Astrocyte (in vitro differentiated cells and primary cell): ENCODE measurements at regions not wholly inside any gene's neighbourhood (a gene's known extent, or its start where the extent isn't known, plus 50 kb on each side); places are given as distances from the start of the nearest gene placed in this dataset.

Experiments used
- DNase-seq: peaks from one replicate; pipeline ENCODE4 v3.0.0-alpha.2; 2010; ENCODE audit warnings: low read depth
- FAIRE-seq: peaks from 2 replicates; lab custom pipeline; 2011; peaks lifted over from hg19 to GRCh38; lab: Jason Lieb, UNC
- H2AFZ ChIP-seq: 2 replicates; pipeline ENCODE4 v1.6.0; 2012; ENCODE audit warnings: low read depth, low read length, inconsistent platforms
- H3K27ac ChIP-seq: 2 replicates; pipeline ENCODE4 v1.5.1; 2011; ENCODE audit warnings: low read depth, low read length, inconsistent platforms
- H3K27me3 ChIP-seq: 2 replicates; pipeline ENCODE4 v1.6.0; 2011; ENCODE audit warnings: low read length, inconsistent platforms; ENCODE audit not compliant: insufficient read depth
- H3K36me3 ChIP-seq: 2 replicates; pipeline ENCODE4 v1.5.1; 2011; ENCODE audit warnings: low read length, inconsistent platforms; ENCODE audit not compliant: insufficient read depth
- H3K4me1 ChIP-seq: 2 replicates; pipeline ENCODE4 v1.5.1; 2011; ENCODE audit warnings: low read length, inconsistent platforms; ENCODE audit not compliant: insufficient read depth
- H3K4me2 ChIP-seq: 2 replicates; pipeline ENCODE4 v1.6.0; 2012; ENCODE audit warnings: low read length, inconsistent platforms
- H3K4me3 ChIP-seq: 2 replicates; pipeline ENCODE4 v1.5.1; 2011; ENCODE audit warnings: low read depth, mild to moderate bottlenecking, low read length, inconsistent platforms; ENCODE audit not compliant: insufficient read depth
- H3K79me2 ChIP-seq: 2 replicates; pipeline ENCODE4 v1.6.0; 2012; ENCODE audit warnings: mild to moderate bottlenecking, low read length, inconsistent platforms; ENCODE audit not compliant: insufficient read depth
- H3K9ac ChIP-seq: 2 replicates; pipeline ENCODE4 v1.6.0; 2012; ENCODE audit warnings: mild to moderate bottlenecking, low read length, inconsistent platforms
- H3K9me3 ChIP-seq: 2 replicates; pipeline ENCODE4 v1.5.1; 2012; ENCODE audit warnings: low read depth, mild to moderate bottlenecking, low read length, inconsistent platforms; ENCODE audit not compliant: insufficient read depth
- H4K20me1 ChIP-seq: 2 replicates; pipeline ENCODE4 v1.6.0; 2012; ENCODE audit warnings: low read length, inconsistent platforms; ENCODE audit not compliant: insufficient read depth
- H3K27ac Mint-ChIP-seq: one replicate; pipeline ENCODE4 v1.8.0; 2021; ENCODE audit warnings: mild to moderate bottlenecking, mixed read lengths; ENCODE audit not compliant: unreplicated experiment
- H3K27me3 Mint-ChIP-seq: one replicate; pipeline ENCODE4 v1.8.0; 2021; ENCODE audit warnings: low read depth, mixed read lengths; ENCODE audit not compliant: unreplicated experiment
- H3K36me3 Mint-ChIP-seq: one replicate; pipeline ENCODE4 v1.8.0; 2021; ENCODE audit warnings: low read depth, mixed read lengths; ENCODE audit not compliant: unreplicated experiment
- H3K4me1 Mint-ChIP-seq: one replicate; pipeline ENCODE4 v1.8.0; 2021; ENCODE audit warnings: low read depth, mixed read lengths; ENCODE audit not compliant: unreplicated experiment
- H3K4me3 Mint-ChIP-seq: one replicate; pipeline ENCODE4 v1.8.0; 2021; ENCODE audit warnings: mild to moderate bottlenecking, moderate library complexity, mixed read lengths; ENCODE audit not compliant: unreplicated experiment
- H3K9me3 Mint-ChIP-seq: one replicate; pipeline ENCODE4 v1.8.0; 2021; ENCODE audit warnings: mild to moderate bottlenecking, mixed read lengths; ENCODE audit not compliant: unreplicated experiment
- EZH2 ChIP-seq: IDR thresholded peaks from 2 replicates; pipeline ENCODE4 v1.6.1; 2012; ENCODE audit warnings: mild to moderate bottlenecking, low read length, inconsistent platforms; ENCODE audit not compliant: insufficient read depth
- TF ChIP-seq, protein P1 (sequence below): IDR thresholded peaks from 2 replicates; pipeline ENCODE4 v1.5.1; 2011; ENCODE audit warnings: low read depth, mild to moderate bottlenecking, inconsistent platforms, low read length, moderate library complexity; ENCODE audit not compliant: insufficient read depth

DNA sequence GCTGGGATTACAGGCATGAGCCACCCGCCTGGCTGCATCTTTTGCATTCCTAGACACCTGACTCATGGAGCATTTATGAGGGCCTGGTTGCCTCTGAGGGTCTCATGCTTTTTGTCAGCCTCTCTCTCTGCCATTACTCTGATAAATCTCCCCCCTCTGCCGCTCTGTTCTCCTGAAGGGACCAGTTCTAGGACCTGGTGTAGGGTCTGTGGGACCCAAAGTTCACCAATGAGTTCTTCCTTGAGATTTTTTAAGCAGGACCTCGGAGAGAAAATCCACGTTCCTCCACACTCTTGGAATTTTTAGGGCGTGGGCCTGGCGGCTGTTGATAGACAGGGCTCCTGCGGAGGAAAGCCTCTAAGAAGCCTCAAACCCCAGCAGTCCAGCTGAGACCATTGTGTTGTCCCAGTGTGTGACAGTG lies 91.9 kb upstream of the ERRFI1 start:
- no peaks in the 10 kb centered on the region for H3K9me3 ChIP-seq
- H3K36me3 Mint-ChIP-seq: no peaks in the 10 kb centered on the region
- H3K27ac Mint-ChIP-seq: peak overlapping the region; percentile 99
- peak; percentile 66 for DNase-seq
- H3K4me1 Mint-ChIP-seq: peaks cover 35% of the 10 kb centered on the region
- H3K4me2 ChIP-seq: peak overlapping the region; percentile 10
- H3K4me1 ChIP-seq: peaks cover 50% of the 10 kb centered on the region
- H4K20me1 ChIP-seq: no peaks in the 10 kb centered on the region
- H3K9ac ChIP-seq: no peak overlapping the region
- H3K79me2 ChIP-seq: no peaks in the 10 kb centered on the region
- H3K27me3 ChIP-seq: no peaks in the 10 kb centered on the region
- H3K4me3 ChIP-seq: no peak overlapping the region
- no peaks in the 10 kb centered on the region for H3K27me3 Mint-ChIP-seq
- TF ChIP-seq EZH2: no peak
- TF ChIP-seq, protein P1, sequence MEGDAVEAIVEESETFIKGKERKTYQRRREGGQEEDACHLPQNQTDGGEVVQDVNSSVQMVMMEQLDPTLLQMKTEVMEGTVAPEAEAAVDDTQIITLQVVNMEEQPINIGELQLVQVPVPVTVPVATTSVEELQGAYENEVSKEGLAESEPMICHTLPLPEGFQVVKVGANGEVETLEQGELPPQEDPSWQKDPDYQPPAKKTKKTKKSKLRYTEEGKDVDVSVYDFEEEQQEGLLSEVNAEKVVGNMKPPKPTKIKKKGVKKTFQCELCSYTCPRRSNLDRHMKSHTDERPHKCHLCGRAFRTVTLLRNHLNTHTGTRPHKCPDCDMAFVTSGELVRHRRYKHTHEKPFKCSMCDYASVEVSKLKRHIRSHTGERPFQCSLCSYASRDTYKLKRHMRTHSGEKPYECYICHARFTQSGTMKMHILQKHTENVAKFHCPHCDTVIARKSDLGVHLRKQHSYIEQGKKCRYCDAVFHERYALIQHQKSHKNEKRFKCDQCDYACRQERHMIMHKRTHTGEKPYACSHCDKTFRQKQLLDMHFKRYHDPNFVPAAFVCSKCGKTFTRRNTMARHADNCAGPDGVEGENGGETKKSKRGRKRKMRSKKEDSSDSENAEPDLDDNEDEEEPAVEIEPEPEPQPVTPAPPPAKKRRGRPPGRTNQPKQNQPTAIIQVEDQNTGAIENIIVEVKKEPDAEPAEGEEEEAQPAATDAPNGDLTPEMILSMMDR: no peak
- H3K27ac ChIP-seq: peak overlapping the region; percentile 43
- no peak overlapping the region for H3K4me3 Mint-ChIP-seq
- no peaks in the 10 kb centered on the region for H3K9me3 Mint-ChIP-seq
- no peaks in the 10 kb centered on the region for H3K36me3 ChIP-seq
- peak overlapping the region; percentile 34 for H2AFZ ChIP-seq
- no peak for FAIRE-seq

DNA sequence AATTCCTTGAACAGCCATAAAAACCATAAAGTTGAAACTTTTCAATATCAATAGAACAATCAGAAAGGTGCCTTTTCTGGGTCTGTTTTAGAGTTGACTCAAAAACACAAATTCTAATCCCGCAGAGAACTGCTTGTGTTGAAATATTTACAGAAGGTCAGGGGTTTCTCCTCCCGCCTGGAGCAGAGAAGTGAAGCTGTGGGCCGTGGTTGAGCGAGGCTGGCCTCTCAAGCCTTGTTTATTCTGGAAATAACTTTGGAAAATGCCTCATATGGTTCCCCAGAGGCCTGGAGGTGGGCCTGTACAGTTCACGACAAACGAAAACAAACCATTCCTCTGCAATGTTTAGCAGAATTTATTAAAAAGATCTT lies 90.8 kb upstream of the ERRFI1 start:
- H3K4me2 ChIP-seq: peak overlapping the region; percentile 42
- peak; percentile 85 for DNase-seq
- no peaks in the 10 kb centered on the region for H3K36me3 ChIP-seq
- no peaks in the 10 kb centered on the region for H3K9me3 ChIP-seq
- Mint-ChIP-seq H3K27me3 (no peaks in the 10 kb centered on the region), H3K4me1 (peaks cover 29% of the 10 kb centered on the region), H3K4me3 (no peak overlapping the region), H3K27ac (peak overlapping the region; percentile 58), H3K36me3 (no peaks in the 10 kb centered on the region), H3K9me3 (no peaks in the 10 kb centered on the region)
- H3K9ac ChIP-seq: no peak overlapping the region
- H3K27me3 ChIP-seq: no peaks in the 10 kb centered on the region
- H4K20me1 ChIP-seq: no peaks in the 10 kb centered on the region
- FAIRE-seq: no peak
- no peak overlapping the region for H2AFZ ChIP-seq
- H3K79me2 ChIP-seq: no peaks in the 10 kb centered on the region
- H3K27ac ChIP-seq: peak overlapping the region; percentile 40
- H3K4me3 ChIP-seq: no peak overlapping the region
- TF ChIP-seq, protein P1: no peak
- TF ChIP-seq EZH2: no peak
- H3K4me1 ChIP-seq: peaks cover 44% of the 10 kb centered on the region

DNA sequence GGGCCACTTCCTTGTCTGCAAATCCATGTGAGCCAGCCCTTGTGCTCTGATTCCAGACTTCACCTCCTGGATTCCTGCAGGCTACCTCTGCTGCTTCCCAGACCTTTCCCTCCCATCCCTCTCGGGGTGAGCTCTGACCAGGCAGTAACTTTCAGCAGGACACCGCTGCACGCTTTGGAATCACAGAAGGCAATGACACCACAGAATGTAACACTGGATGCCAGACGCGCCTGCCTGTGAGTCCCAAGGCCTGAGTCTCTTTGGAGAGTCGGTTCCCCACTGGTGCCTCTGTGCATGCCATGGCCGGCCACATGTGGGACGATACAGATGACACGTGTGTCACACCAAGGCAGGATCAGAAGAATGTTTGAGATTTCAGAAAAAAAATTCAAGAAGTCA lies 89.7 kb upstream of the ERRFI1 start:
- no peaks in the 10 kb centered on the region for H3K27me3 ChIP-seq
- H3K79me2 ChIP-seq: no peaks in the 10 kb centered on the region
- DNase-seq: no peak
- Mint-ChIP-seq H3K9me3 (no peaks in the 10 kb centered on the region), H3K36me3 (no peaks in the 10 kb centered on the region), H3K4me3 (no peak overlapping the region), H3K27ac (no peak overlapping the region), H3K4me1 (peaks cover 21% of the 10 kb centered on the region), H3K27me3 (no peaks in the 10 kb centered on the region)
- no peak for TF ChIP-seq EZH2
- TF ChIP-seq, protein P1: no peak
- H3K27ac ChIP-seq: no peak overlapping the region
- FAIRE-seq: no peak
- H2AFZ ChIP-seq: no peak overlapping the region
- H3K4me2 ChIP-seq: no peak overlapping the region
- no peaks in the 10 kb centered on the region for H3K36me3 ChIP-seq
- H3K4me3 ChIP-seq: no peak overlapping the region
- no peaks in the 10 kb centered on the region for H4K20me1 ChIP-seq
- H3K9me3 ChIP-seq: no peaks in the 10 kb centered on the region
- H3K9ac ChIP-seq: no peak overlapping the region
- peaks cover 34% of the 10 kb centered on the region for H3K4me1 ChIP-seq
